Activated CD4-positive, CD25-positive, alpha-beta regulatory T cell treated with anti-CD3 and anti-CD28 coated beads, Interleukin-2, amount 50 U/mL, for 72 hours (primary cell): ENCODE measurements at regions not wholly inside any gene's neighbourhood (a gene's known extent, or its start where the extent isn't known, plus 50 kb on each side); places are given as distances from the start of the nearest gene placed in this dataset.
A peak's percentile ranks its signal among the peaks of the same experiment; 100 is the strongest.

Experiments used
- DNase-seq: peaks from one replicate; pipeline ENCODE4 v3.0.0; 2021

- DNase-seq: peak; percentile 58
These were observed 223.4 kb downstream of the BCOR start for GRCh38 chrX:39874202-39874816.

- no peak for DNase-seq
These were observed 221.7 kb downstream of the BCOR start for GRCh38 chrX:39875834-39876628.

- DNase-seq: no peak
These were observed 219.9 kb downstream of the BCOR start for GRCh38 chrX:39877905-39878304.

GRCh38 chrX:39883666-39884065, 214.1 kb downstream of the BCOR start:
- DNase-seq: no peak

- no peak for DNase-seq
These were observed 211.5 kb downstream of the BCOR start for GRCh38 chrX:39886282-39886681.

GRCh38 chrX:39888730-39889129, 209.0 kb downstream of the BCOR start:
- no peak for DNase-seq

GRCh38 chrX:39889704-39890103, 208.1 kb downstream of the BCOR start:
- DNase-seq: no peak

- no peak for DNase-seq
These were observed 207.0 kb downstream of the BCOR start for GRCh38 chrX:39890807-39891206.

GRCh38 chrX:39891781-39892180, 206.0 kb downstream of the BCOR start:
- DNase-seq: no peak

GRCh38 chrX:39893417-39894338, 204.1 kb downstream of the BCOR start:
- no peak for DNase-seq

- no peak for DNase-seq
These were observed 203.1 kb downstream of the BCOR start for GRCh38 chrX:39894683-39895082.

- DNase-seq: no peak
These were observed 202.3 kb downstream of the BCOR start for GRCh38 chrX:39895218-39896110.

- no peak for DNase-seq
These were observed 200.6 kb downstream of the BCOR start for GRCh38 chrX:39896951-39897740.

- DNase-seq: no peak
These were observed 200.0 kb downstream of the BCOR start for GRCh38 chrX:39897741-39898097.

- no peak for DNase-seq
These were observed 199.6 kb downstream of the BCOR start for GRCh38 chrX:39898147-39898546.

GRCh38 chrX:39899059-39899458, 198.7 kb downstream of the BCOR start:
- DNase-seq: no peak

GRCh38 chrX:39899856-39900776, 197.6 kb downstream of the BCOR start:
- no peak for DNase-seq

- DNase-seq: no peak
These were observed 197.0 kb downstream of the BCOR start for GRCh38 chrX:39900777-39901170.

- DNase-seq: no peak
These were observed 194.4 kb downstream of the BCOR start for GRCh38 chrX:39903343-39903742.

GRCh38 chrX:39903937-39904336, 193.8 kb downstream of the BCOR start:
- no peak for DNase-seq
